Ovary (tissue), 7 donors: ENCODE measurements at regions not wholly inside any gene's neighbourhood (a gene's known extent, or its start where the extent isn't known, plus 50 kb on each side); places are given as distances from the start of the nearest gene placed in this dataset.

ENCODE experiments used
- DNase-seq, 5 donors: peaks; one replicate each; pipeline ENCODE4 v3.0.0-alpha.2; 2019 to 2020
- H3K27ac ChIP-seq, 2 donors: fragments of 200-600 bp; one replicate each; pipeline versions ENCODE4 v1.5.1 to v1.8.0; 2019 to 2022
- H3K27me3 ChIP-seq: fragments of 200-600 bp; one replicate; pipeline ENCODE4 v1.8.0; 2022
- H3K36me3 ChIP-seq: fragments of 200-600 bp; sonication (generic); one replicate; pipeline ENCODE4 v1.5.1; 2019
- H3K4me1 ChIP-seq: one replicate; pipeline ENCODE4 v1.8.1; 2013; ENCODE audit warnings: mild to moderate bottlenecking, moderate library complexity; ENCODE audit not compliant: insufficient read depth
- H3K4me3 ChIP-seq: fragments of 200-600 bp; sonication (generic); one replicate; pipeline ENCODE4 v1.5.1; 2017
- H3K9me3 ChIP-seq, 2 donors: fragments of 200-600 bp in 1 of 2; sonication (generic) in 1 of 2; one replicate each; pipeline versions ENCODE4 v1.5.1 to v1.8.1; 2013 to 2019; ENCODE audit warnings: mild to moderate bottlenecking in 1 of 2, moderate library complexity in 1 of 2
- CTCF ChIP-seq, 3 donors: fragments of 450-650 bp in 2 of 3; fragments of 200-600 bp in 1 of 3; IDR thresholded peaks; one replicate each; pipeline versions ENCODE4 v1.5.1 to v1.8.0; 2016 to 2022; ENCODE audit warnings: antibody characterized with exemption in 3 of 3, mild to moderate bottlenecking in 1 of 3
- EP300 ChIP-seq: sonication (generic); formaldehyde crosslinking; IDR thresholded peaks from one replicate; pipeline ENCODE4 v1.6.1; 2017; ENCODE audit warnings: antibody characterized with exemption
- POLR2A ChIP-seq: fragments of 450-650 bp; IDR thresholded peaks from one replicate; pipeline ENCODE4 v1.6.1; 2017; ENCODE audit warnings: antibody characterized with exemption, mild to moderate bottlenecking, moderate library complexity
- WGBS, 3 donors: extraction: QIAGEN DNeasy Blood & Tissue Kit in 1 of 3; methylation state at CpG; one replicate each; pipeline versions ENCODE4 v1.1.5 to v1.1.7; 2013 to 2017; 5-methylcytosine and 5-hydroxymethylcytosine counted together
- intact Hi-C, 4 donors: fragments of 100-400 bp; cut with DNase I; formaldehyde crosslinking; loops; one replicate each; pipeline versions ENCODE4 v1.11.0 to v1.15.1; 2022 to 2023
- donor health status: DM: no; HTN: no; CAD: no; lungs with moderate emphysema.
- donor health status: DM: no; HTN: no; CAD: no.
- donor health status: Bipolar disorder and iron deficiency.
- donor health status: DM: no; HTN: no; CAD: no.
- donor health status: DM: yes; HTN: yes; CAD: no.

GRCh38 chr9:10690546-10690945 lies 77.7 kb upstream of the PTPRD start:
- H3K9me3 ChIP-seq: no peaks in the 10 kb centered on the region
- intact Hi-C loops: no loop called here
- H3K27ac ChIP-seq: no peak overlapping the region
- H3K36me3 ChIP-seq: no peaks in the 10 kb centered on the region
- H3K4me1 ChIP-seq: no peaks in the 10 kb centered on the region
- 37 to 93% (median 90%) methylated on average over 2 of the region's 2 CpGs for WGBS, 3 donors
- no peak for TF ChIP-seq POLR2A
- no peak for TF ChIP-seq EP300
- TF ChIP-seq CTCF (IDR thresholded peaks at IDR 0.05): no peak
- no peak overlapping the region for H3K4me3 ChIP-seq
- no peak for DNase-seq
- H3K27me3 ChIP-seq: no peaks in the 10 kb centered on the region

- 75 to 90% (median 83%) methylated on average over 3 of the region's 3 CpGs for WGBS, 3 donors
- H3K27ac ChIP-seq: no peak overlapping the region
- TF ChIP-seq POLR2A (no peak), CTCF (IDR thresholded peaks at IDR 0.05) (no peak), EP300 (no peak)
- no peaks in the 10 kb centered on the region for H3K9me3 ChIP-seq
- no peak overlapping the region for H3K4me3 ChIP-seq
- DNase-seq: no peak
- intact Hi-C loops: no loop called here
- H3K4me1 ChIP-seq: no peaks in the 10 kb centered on the region
- no peaks in the 10 kb centered on the region for H3K36me3 ChIP-seq
- no peaks in the 10 kb centered on the region for H3K27me3 ChIP-seq
Measured at GRCh38 chr9:10697044-10697443, 84.2 kb upstream of the PTPRD start.

- Histone ChIP-seq H3K4me1 (no peaks in the 10 kb centered on the region), H3K9me3 (no peaks in the 10 kb centered on the region), H3K27ac (no peak overlapping the region), H3K4me3 (no peak overlapping the region), H3K27me3 (no peaks in the 10 kb centered on the region), H3K36me3 (no peaks in the 10 kb centered on the region)
- intact Hi-C loops: no loop called here
- TF ChIP-seq POLR2A: no peak
- no peak for TF ChIP-seq CTCF (IDR thresholded peaks at IDR 0.05)
- TF ChIP-seq EP300: no peak
- no peak for DNase-seq
Measured at GRCh38 chr9:10700291-10700690, 87.5 kb upstream of the PTPRD start.

- H3K4me1 ChIP-seq: no peaks in the 10 kb centered on the region
- no peaks in the 10 kb centered on the region for H3K36me3 ChIP-seq
- no peak for DNase-seq
- no peak overlapping the region for H3K4me3 ChIP-seq
- intact Hi-C loops: no loop called here
- no peaks in the 10 kb centered on the region for H3K9me3 ChIP-seq
- TF ChIP-seq POLR2A (no peak), EP300 (no peak)
- H3K27me3 ChIP-seq: no peaks in the 10 kb centered on the region
- no peak overlapping the region for H3K27ac ChIP-seq
- 16 to 23% (median 17%) methylated on average over 3 of the region's 3 CpGs for WGBS, 3 donors
Measured at GRCh38 chr9:10700915-10701314, 88.1 kb upstream of the PTPRD start.

- H3K36me3 ChIP-seq: no peaks in the 10 kb centered on the region
- no peak overlapping the region for H3K27ac ChIP-seq
- no peak for TF ChIP-seq EP300
- TF ChIP-seq CTCF (IDR thresholded peaks at IDR 0.05): no peak
- no peak for TF ChIP-seq POLR2A
- H3K4me3 ChIP-seq: no peak overlapping the region
- 86 to 87% (median 87%) methylated on average over 4 of the region's 4 CpGs for WGBS, 3 donors
- H3K9me3 ChIP-seq: no peaks in the 10 kb centered on the region
- H3K27me3 ChIP-seq: no peaks in the 10 kb centered on the region
- H3K4me1 ChIP-seq: no peaks in the 10 kb centered on the region
- intact Hi-C loops: no loop called here
- no peak for DNase-seq
Measured at GRCh38 chr9:10701906-10702305, 89.1 kb upstream of the PTPRD start.
